ENCODE measurements at regions not wholly inside any gene's neighbourhood (a gene's known extent, or its start where the extent isn't known, plus 50 kb on each side); places are given as distances from the start of the nearest gene placed in this dataset.

DNA sequence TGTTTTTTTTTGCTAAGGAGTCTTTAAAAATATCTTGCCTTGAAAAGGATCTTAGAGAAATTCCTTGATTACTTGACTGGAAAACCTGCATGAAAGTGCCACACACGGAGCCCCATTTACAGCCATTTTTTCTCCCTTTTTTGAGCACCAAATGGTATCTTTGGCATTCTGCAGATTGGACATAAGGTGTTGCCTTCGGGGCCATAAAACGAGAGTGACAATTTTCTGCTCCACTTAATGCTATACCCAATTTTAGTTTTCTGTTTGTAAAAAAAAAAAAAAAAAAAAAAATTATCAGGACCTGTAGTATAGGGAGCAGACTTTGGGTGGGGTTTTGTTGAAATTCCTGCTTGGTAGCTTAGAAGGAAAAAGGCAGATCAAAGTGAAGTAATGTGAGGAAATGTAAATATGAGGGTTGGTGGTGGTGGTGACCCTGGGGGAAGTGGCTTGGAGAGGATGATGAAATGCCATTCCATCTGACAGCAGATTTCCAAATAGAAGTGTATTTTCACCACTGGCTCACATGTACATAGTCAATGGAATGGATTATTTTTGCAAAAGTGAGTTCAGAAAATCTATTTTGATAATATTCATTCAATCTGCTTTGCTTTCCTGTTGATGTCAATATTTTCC, 212.1 kb upstream of the SOX4 start:
- DNase-seq = peak in 1 of 14 donors; percentile 87

GRCh38 chr6:21382821-21383449, 210.6 kb upstream of the SOX4 start:
- peak in 1 of 14 donors; percentile 28 for DNase-seq

DNA sequence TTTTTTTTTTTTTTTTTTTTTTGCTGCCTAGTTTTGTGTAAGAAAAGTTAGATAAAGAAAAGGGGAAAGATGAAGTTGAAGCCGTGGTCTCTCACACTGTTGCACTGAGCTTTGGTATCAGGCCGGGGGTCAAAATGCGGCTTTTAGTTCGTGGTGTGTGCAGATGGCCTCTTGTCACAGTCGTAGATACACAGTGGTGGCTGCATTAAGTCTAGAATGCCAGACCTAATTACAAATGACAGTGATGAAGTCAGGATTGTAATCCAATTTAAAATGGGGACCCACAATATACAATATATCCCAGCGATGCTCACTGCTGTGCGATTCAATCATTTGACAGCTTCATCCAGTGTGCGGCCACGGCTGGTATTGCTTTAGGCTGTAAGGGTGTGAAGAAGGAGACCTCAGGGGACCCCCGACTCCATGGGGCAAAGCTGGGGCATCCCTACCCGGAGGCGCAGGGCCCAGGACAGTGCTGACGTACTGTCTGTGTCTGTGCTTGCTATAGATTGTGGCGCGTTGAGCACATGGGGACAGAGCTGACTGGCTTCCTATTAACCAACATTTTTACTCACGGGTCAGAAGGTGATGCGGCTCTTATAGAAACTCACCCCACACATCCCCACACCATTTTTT, 210.0 kb upstream of the SOX4 start:
- DNase-seq = no peak

- no peak for DNase-seq
These were observed 209.3 kb upstream of the SOX4 start for GRCh38 chr6:21384216-21384615.

DNA sequence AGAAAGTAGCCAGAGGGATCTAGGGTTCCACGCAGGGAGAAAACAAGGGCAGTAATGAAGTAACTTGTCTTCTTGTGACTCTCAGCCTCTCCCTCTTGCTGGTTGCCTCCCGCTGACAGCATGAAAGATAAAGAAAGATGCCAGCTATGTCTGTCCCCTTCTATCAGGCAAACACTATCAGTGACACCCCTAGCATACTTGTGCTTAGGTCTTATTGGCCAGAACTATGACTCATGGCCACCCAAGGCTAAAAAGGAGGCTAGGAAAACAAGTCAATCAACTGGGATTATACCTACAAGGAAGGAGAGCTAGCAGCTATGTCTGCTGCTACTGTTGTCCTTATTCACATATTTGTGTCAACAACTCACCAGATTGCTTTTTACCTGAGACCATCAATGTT, 206.8 kb upstream of the SOX4 start:
- no peak for DNase-seq

DNA sequence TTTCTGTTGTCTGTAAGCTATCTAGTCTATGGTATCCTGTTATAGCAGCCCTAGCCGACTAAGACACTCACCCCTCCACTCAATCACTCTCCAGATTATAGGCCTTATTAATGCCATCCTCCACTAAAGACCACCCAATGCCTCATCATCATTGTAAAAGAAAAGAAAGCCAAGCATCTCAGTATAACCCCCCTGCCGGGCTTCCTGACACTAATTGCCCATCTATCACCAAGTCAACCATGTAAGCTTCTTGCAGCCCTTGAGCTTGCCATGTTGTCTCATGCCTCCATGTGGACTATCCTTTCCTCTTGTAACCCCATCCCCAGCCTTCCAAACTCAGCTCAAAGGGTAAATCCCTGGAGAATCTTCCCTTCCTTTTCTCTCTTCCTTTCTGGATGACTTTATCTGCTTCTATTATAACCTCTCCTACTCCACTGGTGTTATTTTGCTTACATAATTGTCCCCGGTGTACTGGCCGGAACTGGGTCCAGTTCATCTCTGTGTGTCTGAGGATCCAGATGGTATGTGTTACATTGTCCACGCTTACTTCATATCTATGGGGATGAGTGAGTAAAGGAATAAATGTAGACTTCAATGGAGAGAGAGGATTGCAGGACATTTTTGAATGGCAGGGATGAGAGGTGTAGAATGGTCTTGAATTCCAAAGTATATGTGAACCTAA, 202.9 kb upstream of the SOX4 start:
- no peak for DNase-seq

DNA sequence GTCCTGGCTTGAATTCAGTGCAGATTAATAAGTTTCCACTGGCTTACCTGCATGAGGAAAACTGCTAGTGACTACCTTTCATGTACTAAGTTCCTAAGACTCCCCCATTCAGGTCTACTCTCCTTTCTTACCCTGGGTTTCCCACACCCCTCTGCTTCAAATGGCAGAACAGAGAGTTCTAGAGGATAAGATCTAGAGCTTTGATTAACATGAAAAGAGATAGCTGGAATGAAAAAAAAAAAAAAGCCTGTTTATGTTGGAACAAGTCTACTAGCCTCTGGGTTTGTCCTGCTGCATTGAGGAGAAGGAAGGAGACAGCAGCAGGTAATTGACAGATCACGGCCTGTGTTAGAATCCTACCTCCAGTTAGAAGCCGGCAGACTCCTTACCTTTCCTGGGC, 201.4 kb upstream of the SOX4 start:
- no peak for DNase-seq

- DNase-seq = no peak
These were observed 199.9 kb upstream of the SOX4 start for GRCh38 chr6:21393441-21394165.

DNA sequence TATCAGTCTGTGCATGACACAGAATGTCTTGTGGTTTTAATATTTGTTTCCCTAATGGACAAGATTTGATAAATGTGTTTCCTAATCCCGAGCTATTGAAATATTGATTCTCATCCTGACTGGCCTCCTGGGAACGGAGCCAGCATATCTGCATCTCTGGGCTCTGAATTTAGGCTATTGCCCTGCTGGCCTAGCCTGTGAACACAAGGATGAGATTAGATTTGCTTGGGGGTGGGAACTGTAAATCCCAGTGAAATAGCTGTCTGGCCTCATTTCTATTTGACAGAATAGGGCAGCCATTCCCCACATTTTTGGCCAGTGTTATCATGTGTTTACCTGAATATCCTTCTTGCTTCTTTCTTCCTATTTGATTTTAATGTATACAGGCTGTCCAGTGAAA, 198.4 kb upstream of the SOX4 start:
- DNase-seq = no peak

DNA sequence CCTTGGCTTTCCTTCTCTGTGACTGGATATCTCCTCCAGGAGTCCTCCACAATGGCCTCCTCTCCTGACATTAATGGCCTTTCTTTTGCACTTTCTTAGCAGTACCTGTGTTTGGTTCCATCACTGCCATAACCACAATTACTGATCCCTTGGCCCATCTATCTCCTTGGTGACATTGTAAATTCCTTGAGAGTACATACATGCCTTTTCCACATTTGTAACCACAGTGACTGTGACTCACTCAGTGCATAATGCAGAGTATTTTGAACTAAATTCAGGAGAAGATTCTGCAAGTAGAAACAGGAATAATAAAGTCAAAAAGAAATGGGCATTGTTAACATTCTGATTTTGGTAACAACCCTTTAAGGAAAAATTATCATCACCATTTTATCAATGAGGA, 197.2 kb upstream of the SOX4 start:
- DNase-seq = no peak

GRCh38 chr6:21398741-21399325, 194.7 kb upstream of the SOX4 start:
- DNase-seq = no peak

DNA sequence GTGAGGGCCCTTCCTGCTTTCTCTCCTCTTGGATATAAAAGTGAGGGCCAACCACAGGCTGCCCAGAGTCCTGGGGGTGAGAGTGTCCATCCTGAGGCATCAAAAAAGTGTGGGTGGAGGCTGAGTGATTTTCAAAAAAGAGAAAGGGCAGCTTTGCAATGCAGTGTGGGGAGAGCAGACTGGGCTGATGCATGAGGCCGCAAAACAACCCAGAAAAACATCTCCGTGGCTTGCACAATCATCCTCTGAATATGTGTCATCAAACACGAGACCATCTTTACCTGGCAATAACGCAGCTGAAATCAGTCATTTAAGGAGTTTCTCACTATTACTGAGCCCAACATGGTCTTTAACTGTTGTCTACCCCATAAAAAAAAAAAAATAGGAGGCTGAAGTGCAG, 191.2 kb upstream of the SOX4 start:
- DNase-seq = no peak

DNA sequence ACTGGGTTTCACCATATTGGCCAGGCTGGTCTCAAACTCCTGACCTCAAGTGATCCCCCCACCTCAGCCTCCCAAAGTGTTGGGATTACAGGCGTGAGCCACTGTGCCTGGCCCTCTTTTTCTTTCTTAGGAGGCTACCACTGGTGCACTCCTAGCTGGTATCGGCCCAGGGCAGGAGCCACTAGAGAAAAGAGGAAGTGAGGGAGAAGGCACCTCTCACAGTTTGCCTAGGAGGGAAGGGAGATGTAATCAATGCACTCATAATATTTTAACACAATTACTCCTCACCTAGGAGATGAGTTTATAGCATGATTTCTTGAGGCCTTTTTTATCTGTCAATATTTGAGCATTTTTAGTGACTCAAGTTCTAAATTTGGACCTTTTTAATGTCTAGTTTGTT, 189.0 kb upstream of the SOX4 start:
- DNase-seq = no peak

DNA sequence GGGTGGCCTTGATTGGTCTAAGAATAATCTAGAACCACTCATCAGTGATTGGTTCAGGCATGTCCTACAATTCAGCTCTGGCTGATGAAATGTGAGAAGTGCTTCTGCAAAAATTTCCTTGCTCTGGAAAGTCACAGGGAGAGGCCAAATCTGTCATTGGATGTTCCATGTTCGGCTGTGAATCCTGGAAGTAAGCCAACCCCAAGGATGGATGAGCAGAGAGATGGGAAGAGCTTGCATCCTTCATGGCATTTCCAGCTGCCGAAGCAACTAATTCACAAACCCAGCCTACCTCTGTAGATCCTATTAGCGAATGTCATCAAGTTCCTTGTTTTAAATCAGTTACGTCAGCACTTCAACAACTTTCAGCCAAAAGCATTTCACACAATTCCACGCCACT, 187.2 kb upstream of the SOX4 start:
- no peak for DNase-seq

- no peak for DNase-seq
These were observed 184.3 kb upstream of the SOX4 start for GRCh38 chr6:21409231-21409630.

DNA sequence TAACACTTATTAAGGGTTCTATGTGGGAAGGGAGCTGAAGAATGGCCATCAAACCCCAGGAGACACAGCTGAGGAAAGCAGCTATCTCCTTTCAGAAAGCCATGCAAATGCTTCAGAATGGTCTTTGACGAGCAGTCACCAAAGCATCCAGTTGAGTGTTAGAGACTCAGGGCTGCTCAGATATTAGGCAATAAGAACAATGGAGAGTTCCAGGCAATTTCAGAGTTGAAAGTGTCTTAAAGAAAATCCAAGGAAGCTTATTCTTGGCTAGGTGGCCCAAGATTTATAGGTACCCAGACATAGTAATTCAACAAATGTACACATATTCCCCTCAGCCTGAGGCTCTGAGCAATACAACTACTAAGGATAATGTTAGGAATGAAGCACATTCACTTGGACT, 180.1 kb upstream of the SOX4 start:
- DNase-seq = no peak

DNA sequence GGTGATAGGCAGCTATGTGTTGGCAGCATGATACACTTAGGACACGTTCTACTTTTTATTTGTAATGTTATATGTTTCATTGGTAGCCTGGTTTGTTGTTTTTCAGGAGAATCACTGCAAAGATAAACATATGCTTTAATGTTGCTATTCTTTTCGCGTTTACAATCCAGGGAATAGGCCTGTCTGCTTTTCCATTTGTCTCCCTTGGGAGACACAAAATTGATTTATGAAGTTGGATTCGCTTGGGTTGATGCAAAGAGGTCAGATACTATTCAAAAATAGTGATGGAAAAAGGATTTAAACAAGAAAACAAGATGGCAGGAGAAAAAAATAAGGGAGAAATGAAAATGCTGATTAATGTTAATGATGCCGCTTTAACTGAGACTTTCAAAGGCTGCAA, 179.5 kb upstream of the SOX4 start:
- no peak for DNase-seq

- no peak for DNase-seq
These were observed 173.2 kb upstream of the SOX4 start for GRCh38 chr6:21420146-21420878.

DNA sequence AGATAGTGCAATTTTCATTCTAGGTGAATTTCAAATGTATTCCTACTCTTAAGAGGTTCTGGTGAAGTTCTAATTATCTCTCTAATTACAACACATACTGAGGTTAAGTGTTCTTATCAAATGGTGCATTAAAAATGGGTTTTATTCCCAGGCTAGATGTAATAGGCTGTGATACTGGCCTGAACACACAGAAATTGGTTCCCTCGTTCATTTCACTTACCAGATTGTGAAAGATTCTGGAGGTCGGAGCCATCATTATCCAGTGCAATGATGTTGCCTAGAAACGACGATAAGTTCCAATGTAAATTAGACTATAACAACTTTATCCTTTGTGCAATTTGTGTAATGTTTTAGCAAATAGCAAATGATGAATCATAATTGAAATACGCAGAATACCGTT, 172.6 kb upstream of the SOX4 start:
- no peak for DNase-seq

GRCh38 chr6:21423106-21423854, 170.3 kb upstream of the SOX4 start:
- DNase-seq = no peak

GRCh38 chr6:21426841-21427490, 166.6 kb upstream of the SOX4 start:
- no peak for DNase-seq
